KOPT-K1 (cell line): ENCODE measurements at regions not wholly inside any gene's neighbourhood (a gene's known extent, or its start where the extent isn't known, plus 50 kb on each side); places are given as distances from the start of the nearest gene placed in this dataset.

Experiments used
- H3K27ac ChIP-seq: fragments of 200-600 bp; sonication (generic); 2 replicates; pipeline ENCODE4 v1.5.1; 2016; ENCODE audit warnings: antibody characterized with exemption, mild to moderate bottlenecking, low read depth, low read length; ENCODE audit not compliant: poor library complexity, severe bottlenecking
- H3K36me3 ChIP-seq: fragments of 200-600 bp; sonication (generic); 2 replicates; pipeline ENCODE4 v1.5.1; 2017; ENCODE audit warnings: antibody characterized with exemption, mild to moderate bottlenecking, low read length, moderate library complexity; ENCODE audit not compliant: insufficient read depth
- H3K9me3 ChIP-seq: fragments of 200-600 bp; sonication (generic); 2 replicates; pipeline ENCODE4 v1.5.1; 2017; ENCODE audit warnings: antibody characterized with exemption, low read length, mild to moderate bottlenecking; ENCODE audit not compliant: insufficient read depth, poor library complexity, severe bottlenecking

DNA sequence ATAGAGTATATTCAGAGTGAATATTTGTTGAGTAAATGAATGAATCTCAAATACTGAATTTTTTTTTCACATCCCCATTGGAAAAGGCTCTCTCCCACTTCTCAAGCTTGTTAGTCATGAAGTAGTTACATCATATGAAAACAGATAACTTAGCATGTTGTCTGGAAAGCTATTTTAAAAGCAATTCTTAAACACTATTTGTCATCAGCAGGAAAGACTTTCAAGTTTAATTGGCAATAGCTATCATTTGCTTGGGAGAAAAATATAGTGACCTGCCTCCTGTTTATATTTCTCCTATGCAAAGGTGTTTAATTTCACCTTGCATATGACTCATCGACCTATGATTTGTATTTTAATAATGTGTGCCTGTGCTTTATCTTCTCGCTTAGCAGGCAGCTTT is 499.8 kb upstream of the GRIA1 start:
- no peaks in the 10 kb centered on the region for H3K9me3 ChIP-seq

DNA sequence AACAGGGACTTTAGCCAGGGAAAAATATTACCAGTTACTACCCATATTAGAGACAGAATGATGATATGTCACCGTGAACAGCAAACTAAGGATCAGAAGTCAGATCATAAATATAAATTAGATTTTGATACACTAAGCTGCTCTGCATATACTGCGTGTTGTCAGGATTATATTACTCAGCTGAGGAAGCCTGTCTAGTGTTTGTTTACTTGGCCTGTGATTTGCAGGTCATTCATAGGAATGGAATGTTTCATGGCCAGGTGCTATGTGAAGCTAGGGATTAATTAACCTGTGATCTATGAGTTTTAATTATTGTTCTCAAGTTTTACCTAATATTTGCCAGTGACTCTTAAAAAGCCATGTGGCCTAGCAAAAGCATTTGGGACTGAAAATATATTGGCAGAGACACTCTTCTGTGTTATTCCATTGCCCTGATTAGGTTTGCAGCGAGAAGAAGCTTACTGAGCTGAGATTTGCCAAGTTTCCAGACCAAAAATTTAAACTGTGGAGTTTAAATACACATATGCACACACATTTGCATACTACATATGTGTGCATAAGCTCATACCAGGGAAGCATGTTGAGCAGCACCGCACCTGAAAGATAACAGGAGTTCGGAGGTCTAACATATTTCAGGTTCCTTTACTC is 496.3 kb upstream of the GRIA1 start:
- H3K27ac ChIP-seq = no peak overlapping the region
- no peaks in the 10 kb centered on the region for H3K36me3 ChIP-seq
- no peaks in the 10 kb centered on the region for H3K9me3 ChIP-seq

More for the DNA sequence above, 499.8 kb upstream of the GRIA1 start:
- Histone ChIP-seq H3K27ac (no peak overlapping the region), H3K36me3 (no peaks in the 10 kb centered on the region)

GRCh38 chr5:152995214-152995725 is 495.2 kb upstream of the GRIA1 start:
- Histone ChIP-seq H3K27ac (no peak overlapping the region), H3K36me3 (no peaks in the 10 kb centered on the region), H3K9me3 (no peaks in the 10 kb centered on the region)

DNA sequence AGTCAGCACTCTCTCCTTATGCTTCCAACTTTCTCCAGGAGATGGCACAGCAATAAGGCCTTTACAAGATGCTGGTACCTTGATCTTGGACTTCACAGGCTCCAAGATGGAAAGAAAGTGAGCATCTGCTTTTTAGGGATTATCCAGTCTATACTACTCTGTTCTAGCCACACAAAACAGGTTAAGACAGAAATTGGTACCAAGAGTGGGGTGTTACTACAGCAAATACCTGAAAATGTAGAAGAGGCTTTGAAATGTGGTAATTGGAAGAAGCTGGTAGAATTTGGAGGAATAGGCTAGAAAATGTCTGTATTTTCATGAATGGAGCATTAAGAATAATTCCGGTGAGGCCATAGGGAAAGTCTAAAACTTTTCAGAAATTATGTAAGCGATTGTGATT is 484.8 kb upstream of the GRIA1 start:
- no peak overlapping the region for H3K27ac ChIP-seq
- H3K36me3 ChIP-seq = no peaks in the 10 kb centered on the region
- no peaks in the 10 kb centered on the region for H3K9me3 ChIP-seq

- Histone ChIP-seq H3K27ac (no peak overlapping the region), H3K9me3 (no peaks in the 10 kb centered on the region), H3K36me3 (no peaks in the 10 kb centered on the region)
Measured at GRCh38 chr5:153006681-153007080, 483.8 kb upstream of the GRIA1 start.

DNA sequence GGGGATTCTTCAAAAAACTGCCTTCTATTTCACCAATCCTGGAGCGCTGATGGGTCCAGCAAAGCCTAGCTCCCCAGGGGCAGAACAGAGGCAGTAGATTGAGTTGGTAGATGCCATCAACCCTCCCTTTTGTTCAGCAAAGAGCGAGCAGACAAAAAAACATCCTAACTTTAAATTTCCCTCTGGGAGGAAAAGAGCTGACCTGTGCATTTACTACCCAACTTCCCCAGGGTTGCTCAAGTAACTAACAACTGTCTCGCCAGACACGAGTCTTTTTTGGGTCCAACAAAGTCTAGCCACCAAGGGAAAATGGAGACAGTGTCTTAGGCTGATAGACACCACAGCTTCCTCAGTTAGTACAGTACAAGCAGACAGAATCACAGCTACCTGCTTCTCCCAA is 476.3 kb upstream of the GRIA1 start:
- Histone ChIP-seq H3K27ac (no peak overlapping the region), H3K36me3 (no peaks in the 10 kb centered on the region), H3K9me3 (no peaks in the 10 kb centered on the region)

GRCh38 chr5:153018121-153018520 is 472.3 kb upstream of the GRIA1 start:
- H3K27ac ChIP-seq = no peak overlapping the region
- no peaks in the 10 kb centered on the region for H3K36me3 ChIP-seq
- no peaks in the 10 kb centered on the region for H3K9me3 ChIP-seq

- Histone ChIP-seq H3K9me3 (no peaks in the 10 kb centered on the region), H3K27ac (no peak overlapping the region), H3K36me3 (no peaks in the 10 kb centered on the region)
Measured at GRCh38 chr5:153030755-153031725, 459.4 kb upstream of the GRIA1 start.

DNA sequence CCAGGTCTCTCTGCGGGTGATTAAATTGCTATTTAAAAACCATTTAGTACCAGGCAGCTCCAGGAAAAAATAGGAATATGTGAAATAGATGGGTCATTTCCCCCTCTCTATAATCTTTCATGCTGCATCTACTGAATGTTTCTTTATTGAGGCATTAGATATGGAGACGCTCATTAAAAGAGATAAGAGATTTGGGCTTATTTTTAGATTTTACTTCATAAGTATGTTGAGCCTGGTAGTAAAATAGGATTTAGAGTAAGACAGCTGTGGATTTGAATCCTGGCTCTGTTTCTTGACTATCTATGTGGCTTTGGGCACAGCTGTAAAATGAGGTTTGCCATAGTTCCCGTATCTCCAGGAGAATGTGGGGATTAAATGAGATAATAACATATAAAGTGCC is 451.0 kb upstream of the GRIA1 start:
- no peak overlapping the region for H3K27ac ChIP-seq
- no peaks in the 10 kb centered on the region for H3K36me3 ChIP-seq
- no peaks in the 10 kb centered on the region for H3K9me3 ChIP-seq

DNA sequence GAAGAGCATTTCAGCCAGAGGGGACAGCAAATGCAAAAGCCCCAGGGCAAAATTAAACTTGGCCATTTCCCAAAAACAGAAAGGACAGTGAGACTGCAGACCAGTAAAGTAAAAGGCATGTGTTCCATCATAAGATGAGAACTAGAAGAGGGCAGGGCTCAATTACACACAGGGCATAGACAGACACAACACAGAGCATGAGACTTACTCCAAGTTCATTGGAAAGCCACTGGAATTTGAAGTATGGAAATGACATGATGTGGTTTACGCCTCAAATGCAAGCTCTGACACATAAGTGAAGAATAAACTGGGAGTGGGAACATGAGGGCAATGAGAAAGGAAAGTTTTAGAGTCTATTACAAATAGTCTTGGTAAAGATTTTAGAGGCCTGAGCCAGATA is 446.6 kb upstream of the GRIA1 start:
- Histone ChIP-seq H3K9me3 (no peaks in the 10 kb centered on the region), H3K36me3 (no peaks in the 10 kb centered on the region), H3K27ac (no peak overlapping the region)

- no peaks in the 10 kb centered on the region for H3K36me3 ChIP-seq
Measured at GRCh38 chr5:153050496-153051179, 439.8 kb upstream of the GRIA1 start.

GRCh38 chr5:153066281-153066680 is 424.2 kb upstream of the GRIA1 start:
- Histone ChIP-seq H3K36me3 (no peaks in the 10 kb centered on the region), H3K27ac (no peak overlapping the region), H3K9me3 (no peaks in the 10 kb centered on the region)

More at GRCh38 chr5:153050496-153051179, 439.8 kb upstream of the GRIA1 start:
- H3K27ac ChIP-seq = no peak overlapping the region
- no peaks in the 10 kb centered on the region for H3K9me3 ChIP-seq

GRCh38 chr5:153067869-153068268 is 422.6 kb upstream of the GRIA1 start:
- H3K9me3 ChIP-seq = no peaks in the 10 kb centered on the region
- no peaks in the 10 kb centered on the region for H3K36me3 ChIP-seq
- no peak overlapping the region for H3K27ac ChIP-seq

- no peaks in the 10 kb centered on the region for H3K36me3 ChIP-seq
- H3K9me3 ChIP-seq = no peaks in the 10 kb centered on the region
- no peak overlapping the region for H3K27ac ChIP-seq
Measured at GRCh38 chr5:153079396-153079795, 411.1 kb upstream of the GRIA1 start.

- no peaks in the 10 kb centered on the region for H3K9me3 ChIP-seq
- H3K36me3 ChIP-seq = no peaks in the 10 kb centered on the region
- H3K27ac ChIP-seq = no peak overlapping the region
Measured at GRCh38 chr5:153080940-153081339, 409.5 kb upstream of the GRIA1 start.
